DOHH2 (cell line): ENCODE measurements at regions not wholly inside any gene's neighbourhood (a gene's known extent, or its start where the extent isn't known, plus 50 kb on each side); places are given as distances from the start of the nearest gene placed in this dataset.
A peak's percentile ranks its signal among the peaks of the same experiment; 100 is the strongest.

ENCODE experiments used
- H3F3A ChIP-seq: fragments of 200-600 bp; sonication (generic), shearing (Covaris generic); 2 replicates; pipeline ENCODE4 v1.6.0; 2016; ENCODE audit warnings: antibody characterized with exemption, mild to moderate bottlenecking; ENCODE audit not compliant: control insufficient read depth, insufficient read depth
- H3K27ac ChIP-seq: fragments of 200-600 bp; sonication (generic); 2 replicates; pipeline ENCODE4 v1.5.1; 2014; ENCODE audit warnings: low read depth, mild to moderate bottlenecking, low read length, moderate library complexity
- H3K27me3 ChIP-seq: fragments of 200-600 bp; sonication (generic); 2 replicates; pipeline ENCODE4 v1.6.1; 2014; ENCODE audit warnings: mild to moderate bottlenecking, low read length, mixed read lengths; ENCODE audit not compliant: control insufficient read depth
- H3K36me3 ChIP-seq: fragments of 200-600 bp; sonication (generic); 2 replicates; pipeline ENCODE4 v1.6.1; 2014; ENCODE audit warnings: mild to moderate bottlenecking, low read length, moderate library complexity, mixed read lengths; ENCODE audit not compliant: control insufficient read depth
- H3K4me1 ChIP-seq: fragments of 200-600 bp; sonication (generic); 2 replicates; pipeline ENCODE4 v1.6.1; 2014; ENCODE audit warnings: mild to moderate bottlenecking, low read length, mixed read lengths; ENCODE audit not compliant: control insufficient read depth
- H3K4me2 ChIP-seq: fragments of 200-600 bp; sonication (generic); 2 replicates; pipeline ENCODE4 v1.6.0; 2014; ENCODE audit warnings: mild to moderate bottlenecking, low read length, moderate library complexity
- H3K4me3 ChIP-seq: fragments of 200-600 bp; sonication (generic); 2 replicates; pipeline ENCODE4 v1.5.1; 2014; ENCODE audit warnings: mild to moderate bottlenecking, low read length, mixed read lengths
- H3K79me2 ChIP-seq: fragments of 200-600 bp; sonication (generic); 2 replicates; pipeline ENCODE4 v1.6.1; 2014; ENCODE audit warnings: mild to moderate bottlenecking, low read length, mixed read lengths; ENCODE audit not compliant: control insufficient read depth
- H3K9me2 ChIP-seq: fragments of 200-600 bp; sonication (generic); replicated peaks from 2 replicates; pipeline ENCODE4 v1.6.1; 2014; ENCODE audit warnings: mild to moderate bottlenecking, low read length, mixed read lengths; ENCODE audit not compliant: control insufficient read depth
- H3K9me3 ChIP-seq: fragments of 200-600 bp; sonication (generic); 2 replicates; pipeline ENCODE4 v1.6.1; 2014; ENCODE audit warnings: antibody characterized with exemption, low read length, mixed read lengths; ENCODE audit not compliant: control insufficient read depth, insufficient read depth
- H4K20me1 ChIP-seq: fragments of 200-600 bp; sonication (generic); 2 replicates; pipeline ENCODE4 v1.6.0; 2014; ENCODE audit warnings: low read depth, mild to moderate bottlenecking, antibody characterized with exemption, low read length, moderate library complexity; ENCODE audit not compliant: control insufficient read depth, insufficient read depth
- EZH2phosphoT487 ChIP-seq: fragments of 200-600 bp; sonication (generic); IDR thresholded peaks from 2 replicates; pipeline ENCODE4 v1.6.1; 2017; ENCODE audit warnings: borderline replicate concordance, mild to moderate bottlenecking, antibody characterized with exemption, low read length, moderate library complexity, mixed read lengths
- TF ChIP-seq, protein P1 (sequence below): fragments of 200-600 bp; sonication (generic); IDR thresholded peaks from one replicate; pipeline ENCODE4 v1.5.1; 2014; ENCODE audit warnings: antibody characterized with exemption, mild to moderate bottlenecking, low read depth, low read length; ENCODE audit not compliant: poor library complexity, severe bottlenecking

DNA sequence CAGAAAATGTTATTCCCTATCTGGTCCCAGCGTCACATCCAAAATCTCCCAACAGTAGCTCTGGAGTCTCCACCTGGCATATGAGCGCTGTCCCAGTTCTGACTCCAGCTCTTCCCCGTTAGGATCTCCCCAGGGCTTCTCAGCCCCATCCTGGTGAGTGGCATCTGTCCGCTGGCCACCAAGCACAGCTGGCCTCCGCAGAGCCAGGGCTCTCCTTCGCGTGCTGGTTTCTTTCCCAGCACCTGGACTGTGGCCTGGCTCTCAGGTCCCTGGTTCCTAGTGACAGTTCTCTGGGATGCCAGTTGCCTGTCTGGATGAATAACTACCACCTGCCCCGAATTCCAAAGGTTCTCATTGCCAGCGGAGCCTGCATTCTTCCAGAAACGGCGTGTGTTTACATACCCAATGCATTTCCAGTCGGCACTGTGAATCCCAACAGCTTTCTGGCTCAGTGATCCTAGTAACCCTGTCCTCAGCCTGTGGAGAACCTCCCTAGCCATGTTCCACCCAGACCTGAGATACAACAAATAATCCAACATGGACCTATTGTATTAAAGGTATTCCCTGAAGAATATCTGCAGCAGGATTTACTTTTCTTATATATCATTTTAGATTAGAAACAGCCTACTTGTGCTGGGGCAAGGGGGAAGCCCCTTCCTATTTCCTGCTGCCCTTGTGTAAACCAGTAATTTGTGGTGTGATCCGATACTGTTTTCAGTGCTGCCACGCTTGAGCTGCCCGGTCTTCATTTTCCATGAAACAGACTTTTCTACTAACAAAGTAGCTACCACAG lies 69.9 kb upstream of the PDE10A start:
- Histone ChIP-seq H3K4me3 (no peak overlapping the region), H3K27ac (no peak overlapping the region), H3K27me3 (no peaks in the 10 kb centered on the region), H3K79me2 (no peaks in the 10 kb centered on the region), H3K36me3 (no peaks in the 10 kb centered on the region), H3K4me1 (no peaks in the 10 kb centered on the region), H3K9me3 (no peaks in the 10 kb centered on the region), H3F3A (no peaks in the 10 kb centered on the region), H4K20me1 (no peaks in the 10 kb centered on the region), H3K9me2 (no peaks in the 10 kb centered on the region), H3K4me2 (no peak overlapping the region)
- TF ChIP-seq, protein P1, sequence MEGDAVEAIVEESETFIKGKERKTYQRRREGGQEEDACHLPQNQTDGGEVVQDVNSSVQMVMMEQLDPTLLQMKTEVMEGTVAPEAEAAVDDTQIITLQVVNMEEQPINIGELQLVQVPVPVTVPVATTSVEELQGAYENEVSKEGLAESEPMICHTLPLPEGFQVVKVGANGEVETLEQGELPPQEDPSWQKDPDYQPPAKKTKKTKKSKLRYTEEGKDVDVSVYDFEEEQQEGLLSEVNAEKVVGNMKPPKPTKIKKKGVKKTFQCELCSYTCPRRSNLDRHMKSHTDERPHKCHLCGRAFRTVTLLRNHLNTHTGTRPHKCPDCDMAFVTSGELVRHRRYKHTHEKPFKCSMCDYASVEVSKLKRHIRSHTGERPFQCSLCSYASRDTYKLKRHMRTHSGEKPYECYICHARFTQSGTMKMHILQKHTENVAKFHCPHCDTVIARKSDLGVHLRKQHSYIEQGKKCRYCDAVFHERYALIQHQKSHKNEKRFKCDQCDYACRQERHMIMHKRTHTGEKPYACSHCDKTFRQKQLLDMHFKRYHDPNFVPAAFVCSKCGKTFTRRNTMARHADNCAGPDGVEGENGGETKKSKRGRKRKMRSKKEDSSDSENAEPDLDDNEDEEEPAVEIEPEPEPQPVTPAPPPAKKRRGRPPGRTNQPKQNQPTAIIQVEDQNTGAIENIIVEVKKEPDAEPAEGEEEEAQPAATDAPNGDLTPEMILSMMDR = no peak
- no peak for TF ChIP-seq EZH2phosphoT487

DNA sequence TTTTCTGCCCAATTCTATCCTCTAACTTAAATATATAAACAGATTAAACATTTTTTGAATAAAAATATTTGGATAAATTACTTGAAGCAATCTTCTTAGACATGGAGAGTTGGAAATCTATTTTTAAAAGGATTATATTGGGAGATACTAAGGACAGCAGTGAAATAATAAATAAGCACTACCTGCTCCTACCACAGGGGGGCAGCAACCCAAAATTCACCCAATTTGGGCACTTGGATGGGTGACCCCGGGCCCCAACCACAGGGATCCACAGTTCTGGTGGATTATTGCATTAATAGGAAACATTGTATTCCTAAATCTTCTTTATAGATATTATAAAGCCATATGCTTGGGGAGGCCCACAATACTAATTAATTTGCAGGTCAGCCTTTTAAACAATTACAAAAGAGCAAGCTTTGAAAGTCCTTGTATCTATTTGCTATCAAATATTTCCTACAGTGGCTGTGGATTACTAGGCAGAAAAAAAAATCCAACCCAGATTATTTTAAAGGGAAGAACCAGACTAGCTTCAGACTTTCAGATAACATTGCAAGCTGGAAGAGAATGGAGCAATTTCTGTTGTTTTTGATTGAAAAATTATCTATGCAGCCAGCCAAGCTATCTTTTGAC lies 66.4 kb upstream of the PDE10A start:
- TF ChIP-seq, protein P1 = peak; percentile 83
- TF ChIP-seq EZH2phosphoT487 = no peak
- Histone ChIP-seq H3K27ac (no peak overlapping the region), H3K27me3 (no peaks in the 10 kb centered on the region), H3K4me3 (no peak overlapping the region), H3K4me1 (no peaks in the 10 kb centered on the region), H3K9me3 (no peaks in the 10 kb centered on the region), H3K9me2 (no peaks in the 10 kb centered on the region), H3F3A (no peaks in the 10 kb centered on the region), H3K79me2 (no peaks in the 10 kb centered on the region), H3K36me3 (no peaks in the 10 kb centered on the region), H3K4me2 (no peak overlapping the region), H4K20me1 (no peaks in the 10 kb centered on the region)

DNA sequence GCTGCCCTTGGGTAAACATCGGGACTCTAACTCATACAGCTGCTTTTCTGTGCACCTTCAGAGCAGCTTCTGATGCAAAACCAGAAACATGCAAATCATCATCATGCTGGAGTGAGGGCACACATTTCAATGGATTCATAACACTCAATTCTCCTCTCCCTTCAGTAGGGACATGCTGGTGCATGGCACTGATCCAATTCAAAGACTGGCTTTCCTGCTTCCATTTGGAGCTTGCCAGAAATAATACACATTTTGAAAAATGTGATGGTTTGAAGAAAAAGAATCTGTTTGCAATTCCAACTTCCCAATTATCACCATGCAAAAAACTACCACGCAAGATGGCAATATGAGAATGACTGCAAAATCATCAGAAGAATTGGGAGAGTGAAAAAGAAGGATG lies 65.2 kb upstream of the PDE10A start:
- H3K27me3 ChIP-seq = no peaks in the 10 kb centered on the region
- H3K9me2 ChIP-seq = no peaks in the 10 kb centered on the region
- H3K4me2 ChIP-seq = no peak overlapping the region
- no peaks in the 10 kb centered on the region for H3K4me1 ChIP-seq
- H3K9me3 ChIP-seq = no peaks in the 10 kb centered on the region
- no peaks in the 10 kb centered on the region for H3K36me3 ChIP-seq
- H3K27ac ChIP-seq = no peak overlapping the region
- TF ChIP-seq EZH2phosphoT487 = no peak
- TF ChIP-seq, protein P1 = no peak
- H3K4me3 ChIP-seq = no peak overlapping the region
- no peaks in the 10 kb centered on the region for H4K20me1 ChIP-seq
- H3F3A ChIP-seq = no peaks in the 10 kb centered on the region
- H3K79me2 ChIP-seq = no peaks in the 10 kb centered on the region
